ENCODE measurements at regions not wholly inside any gene's neighbourhood (a gene's known extent, or its start where the extent isn't known, plus 50 kb on each side); places are given as distances from the start of the nearest gene placed in this dataset.

GRCh38 chr18:43680096-43680495 is 402.8 kb upstream of the SYT4 start:
- no peak for TF ChIP-seq CTCF (IDR thresholded peaks at IDR 0.05)
- no peaks in the 10 kb centered on the region for H3K36me3 Mint-ChIP-seq (ENCODE audit: low read depth)
- H3K4me1 Mint-ChIP-seq (ENCODE audit: low read depth) = peaks cover 8% of the 10 kb centered on the region
- H3K27me3 Mint-ChIP-seq (ENCODE audit: low read depth) = no peaks in the 10 kb centered on the region
- DNase-seq (ENCODE audit: low spot score) = no peak
- no peak overlapping the region for H3K27ac Mint-ChIP-seq (ENCODE audit: unreplicated experiment)
- H3K9me3 Mint-ChIP-seq (ENCODE audit: low read depth) = peaks cover 2% of the 10 kb centered on the region
- H3K4me3 Mint-ChIP-seq (ENCODE audit: unreplicated experiment) = no peak overlapping the region

GRCh38 chr18:43681661-43682060 is 404.4 kb upstream of the SYT4 start:
- no peak for DNase-seq (ENCODE audit: low spot score)
- Mint-ChIP-seq H3K9me3 (ENCODE audit: low read depth) (peaks cover 2% of the 10 kb centered on the region), H3K27me3 (ENCODE audit: low read depth) (no peaks in the 10 kb centered on the region), H3K27ac (ENCODE audit: unreplicated experiment) (no peak overlapping the region), H3K36me3 (ENCODE audit: low read depth) (no peaks in the 10 kb centered on the region), H3K4me1 (ENCODE audit: low read depth) (peaks cover 8% of the 10 kb centered on the region), H3K4me3 (ENCODE audit: unreplicated experiment) (no peak overlapping the region)
- no peak for TF ChIP-seq CTCF (IDR thresholded peaks at IDR 0.05)

- no peaks in the 10 kb centered on the region for H3K36me3 Mint-ChIP-seq (ENCODE audit: low read depth)
- H3K27ac Mint-ChIP-seq (ENCODE audit: unreplicated experiment) = no peak overlapping the region
- TF ChIP-seq CTCF (IDR thresholded peaks at IDR 0.05) = no peak
- H3K4me3 Mint-ChIP-seq (ENCODE audit: unreplicated experiment) = no peak overlapping the region
- DNase-seq (ENCODE audit: low spot score) = no peak
- H3K9me3 Mint-ChIP-seq (ENCODE audit: low read depth) = peaks cover 2% of the 10 kb centered on the region
- H3K4me1 Mint-ChIP-seq (ENCODE audit: low read depth) = peaks cover 8% of the 10 kb centered on the region
- H3K27me3 Mint-ChIP-seq (ENCODE audit: low read depth) = no peaks in the 10 kb centered on the region
Measured at GRCh38 chr18:43682196-43682595, 404.9 kb upstream of the SYT4 start.

- no peak for DNase-seq (ENCODE audit: low spot score)
- TF ChIP-seq CTCF (IDR thresholded peaks at IDR 0.05) = no peak
- Mint-ChIP-seq H3K27me3 (ENCODE audit: low read depth) (no peaks in the 10 kb centered on the region), H3K36me3 (ENCODE audit: low read depth) (no peaks in the 10 kb centered on the region), H3K4me1 (ENCODE audit: low read depth) (peaks cover 9% of the 10 kb centered on the region), H3K9me3 (ENCODE audit: low read depth) (peaks cover 7% of the 10 kb centered on the region), H3K27ac (ENCODE audit: unreplicated experiment) (no peak overlapping the region), H3K4me3 (ENCODE audit: unreplicated experiment) (no peak overlapping the region)
Measured at GRCh38 chr18:43686709-43687108, 409.4 kb upstream of the SYT4 start.

- no peak overlapping the region for H3K4me3 Mint-ChIP-seq (ENCODE audit: unreplicated experiment)
- H3K4me1 Mint-ChIP-seq (ENCODE audit: low read depth) = peaks cover 19% of the 10 kb centered on the region
- H3K36me3 Mint-ChIP-seq (ENCODE audit: low read depth) = no peaks in the 10 kb centered on the region
- no peak for TF ChIP-seq CTCF (IDR thresholded peaks at IDR 0.05)
- peak overlapping the region; percentile 6 for H3K27ac Mint-ChIP-seq (ENCODE audit: unreplicated experiment)
- H3K9me3 Mint-ChIP-seq (ENCODE audit: low read depth) = peaks cover 10% of the 10 kb centered on the region
- DNase-seq (ENCODE audit: low spot score) = no peak
- H3K27me3 Mint-ChIP-seq (ENCODE audit: low read depth) = no peaks in the 10 kb centered on the region
Measured at GRCh38 chr18:43692099-43692690, 414.9 kb upstream of the SYT4 start.

All from chondrocyte (in vitro differentiated cells).